IPS-15b (cell line): ENCODE measurements at regions not wholly inside any gene's neighbourhood (a gene's known extent, or its start where the extent isn't known, plus 50 kb on each side); places are given as distances from the start of the nearest gene placed in this dataset.
A peak's percentile ranks its signal among the peaks of the same experiment; 100 is the strongest.
"Not testable (repeated sequence)": the region's sequence is repeated elsewhere in the genome, so short reads cannot be mapped to it uniquely, and the experiment has no call there.

ENCODE experiments used
- H3K27me3 ChIP-seq: one replicate; pipeline ENCODE4 v1.6.1; 2013; ENCODE audit warnings: low read length; ENCODE audit not compliant: control insufficient read depth, insufficient read depth
- H3K36me3 ChIP-seq: one replicate; pipeline ENCODE4 v1.6.1; 2013; ENCODE audit warnings: low read length; ENCODE audit not compliant: control insufficient read depth, insufficient read depth
- H3K4me1 ChIP-seq: one replicate; pipeline ENCODE4 v1.6.1; 2013; ENCODE audit warnings: mild to moderate bottlenecking, low read length; ENCODE audit not compliant: control insufficient read depth, insufficient read depth
- H3K4me3 ChIP-seq: one replicate; pipeline ENCODE4 v1.5.1; 2013; ENCODE audit warnings: low read depth, low read length
- H3K9ac ChIP-seq: one replicate; pipeline ENCODE4 v1.6.1; 2013; ENCODE audit warnings: low read depth, mild to moderate bottlenecking, low read length
- H3K9me3 ChIP-seq: one replicate; pipeline ENCODE4 v1.6.1; 2013; ENCODE audit warnings: mild to moderate bottlenecking, low read length; ENCODE audit not compliant: control insufficient read depth, insufficient read depth

- H3K4me3 ChIP-seq: no peak overlapping the region
- H3K9ac ChIP-seq: no peak overlapping the region
- no peaks in the 10 kb centered on the region for H3K27me3 ChIP-seq
- no peaks in the 10 kb centered on the region for H3K9me3 ChIP-seq
- no peaks in the 10 kb centered on the region for H3K36me3 ChIP-seq
- no peaks in the 10 kb centered on the region for H3K4me1 ChIP-seq
These were observed 744.3 kb upstream of the DEFB115 start for GRCh38 chr20:30513050-30513628.

GRCh38 chr20:30515915-30516314 lies 741.5 kb upstream of the DEFB115 start:
- H3K36me3 ChIP-seq, H3K4me1 ChIP-seq, H3K9me3 ChIP-seq, H3K9ac ChIP-seq, H3K27me3 ChIP-seq, H3K4me3 ChIP-seq: not testable (repeated sequence)

GRCh38 chr20:30518906-30519305 lies 738.6 kb upstream of the DEFB115 start:
- H3K27me3 ChIP-seq, H3K4me3 ChIP-seq, H3K4me1 ChIP-seq, H3K9ac ChIP-seq, H3K9me3 ChIP-seq, H3K36me3 ChIP-seq: not testable (repeated sequence)

- not testable (repeated sequence) for H3K4me1 ChIP-seq, H3K27me3 ChIP-seq, H3K9ac ChIP-seq, H3K36me3 ChIP-seq, H3K4me3 ChIP-seq, H3K9me3 ChIP-seq
These were observed 735.6 kb upstream of the DEFB115 start for GRCh38 chr20:30521686-30522415.

GRCh38 chr20:30524155-30524554 lies 733.3 kb upstream of the DEFB115 start:
- not testable (repeated sequence) for H3K36me3 ChIP-seq, H3K9me3 ChIP-seq, H3K4me3 ChIP-seq, H3K27me3 ChIP-seq, H3K4me1 ChIP-seq, H3K9ac ChIP-seq

GRCh38 chr20:30524761-30525160 lies 732.7 kb upstream of the DEFB115 start:
- not testable (repeated sequence) for H3K36me3 ChIP-seq, H3K9me3 ChIP-seq, H3K4me1 ChIP-seq, H3K9ac ChIP-seq, H3K4me3 ChIP-seq, H3K27me3 ChIP-seq

GRCh38 chr20:30533653-30534052 lies 723.8 kb upstream of the DEFB115 start:
- H3K9ac ChIP-seq, H3K4me1 ChIP-seq, H3K4me3 ChIP-seq, H3K36me3 ChIP-seq, H3K9me3 ChIP-seq, H3K27me3 ChIP-seq: not testable (repeated sequence)

- peak overlapping the region; percentile 49 for H3K4me3 ChIP-seq
- H3K4me1 ChIP-seq, H3K27me3 ChIP-seq, H3K9ac ChIP-seq, H3K9me3 ChIP-seq, H3K36me3 ChIP-seq: not testable (repeated sequence)
These were observed 720.0 kb upstream of the DEFB115 start for GRCh38 chr20:30537459-30537858.

GRCh38 chr20:30540330-30541069 lies 717.0 kb upstream of the DEFB115 start:
- H3K27me3 ChIP-seq, H3K36me3 ChIP-seq, H3K9me3 ChIP-seq, H3K4me1 ChIP-seq, H3K4me3 ChIP-seq, H3K9ac ChIP-seq: not testable (repeated sequence)

- not testable (repeated sequence) for H3K4me1 ChIP-seq, H3K36me3 ChIP-seq, H3K9me3 ChIP-seq, H3K27me3 ChIP-seq, H3K9ac ChIP-seq, H3K4me3 ChIP-seq
These were observed 706.2 kb upstream of the DEFB115 start for GRCh38 chr20:30551236-30551635.

- not testable (repeated sequence) for H3K9ac ChIP-seq, H3K4me3 ChIP-seq, H3K4me1 ChIP-seq, H3K36me3 ChIP-seq, H3K27me3 ChIP-seq, H3K9me3 ChIP-seq
These were observed 700.7 kb upstream of the DEFB115 start for GRCh38 chr20:30556797-30557196.

- H3K9me3 ChIP-seq, H3K9ac ChIP-seq, H3K36me3 ChIP-seq, H3K4me1 ChIP-seq, H3K27me3 ChIP-seq, H3K4me3 ChIP-seq: not testable (repeated sequence)
These were observed 692.4 kb upstream of the DEFB115 start for GRCh38 chr20:30565086-30565485.
